ENCODE measurements at regions not wholly inside any gene's neighbourhood (a gene's known extent, or its start where the extent isn't known, plus 50 kb on each side); places are given as distances from the start of the nearest gene placed in this dataset.

DNA sequence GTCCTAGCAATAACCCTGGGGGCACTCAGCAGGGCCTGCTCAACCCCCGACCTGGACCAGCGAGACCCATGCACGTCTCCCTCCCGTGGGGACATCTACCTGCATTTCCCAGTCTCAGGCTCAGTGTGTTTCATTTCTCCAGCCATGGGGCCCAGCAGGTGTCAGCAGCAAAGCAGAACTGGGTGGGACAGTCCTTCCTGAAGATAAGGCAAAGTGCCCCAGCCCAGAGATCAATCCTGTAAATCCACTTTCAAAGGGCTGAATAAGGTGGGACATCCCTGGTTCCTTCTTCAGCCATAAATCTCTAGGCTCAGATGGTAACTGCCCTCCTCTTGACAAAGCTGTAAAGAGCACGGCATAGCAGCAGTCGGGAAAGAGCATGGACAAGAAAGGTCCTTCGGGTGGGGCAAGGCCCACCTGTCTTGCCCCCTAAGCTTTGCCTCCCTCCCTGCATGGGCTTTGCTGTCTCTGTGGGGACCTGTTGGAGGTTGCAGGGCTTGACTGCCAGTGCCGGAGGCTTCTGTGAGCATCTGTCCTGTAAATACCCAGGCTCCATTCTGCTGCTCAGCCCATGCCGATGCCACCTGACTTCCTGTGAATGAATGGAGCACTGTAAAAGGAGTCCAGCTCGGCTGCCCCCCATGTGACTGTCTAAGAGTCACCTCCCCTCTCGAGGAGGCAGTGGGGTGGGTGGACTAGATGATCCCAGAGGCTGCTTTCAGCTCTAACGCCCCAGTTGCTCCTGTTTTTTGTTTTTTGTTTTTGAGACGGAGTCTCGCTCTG is 84.8 kb upstream of the TBC1D3K start:
- TF ChIP-seq CREB1 (IDR thresholded peaks at IDR 0.05; ENCODE audit: low read depth) (no peak), ZBTB7A (IDR thresholded peaks at IDR 0.05; ENCODE audit: low read depth) (no peak), EP300 (IDR thresholded peaks at IDR 0.05; ENCODE audit: borderline replicate concordance) (no peak), TEAD4 (IDR thresholded peaks at IDR 0.05) (no peak), RAD21 (IDR thresholded peaks at IDR 0.05; ENCODE audit: low read depth) (no peak), NFIC (IDR thresholded peaks at IDR 0.05) (no peak), CEBPB (IDR thresholded peaks at IDR 0.05) (no peak), TAF1 (IDR thresholded peaks at IDR 0.05; ENCODE audit: low read depth) (no peak), EGR1 (IDR thresholded peaks at IDR 0.05) (no peak), FOXM1 (IDR thresholded peaks at IDR 0.05; ENCODE audit: borderline replicate concordance, low read depth) (no peak), YY1 (IDR thresholded peaks at IDR 0.05; ENCODE audit: low read depth) (no peak), TCF12 (IDR thresholded peaks at IDR 0.05; ENCODE audit: low read depth) (no peak)
- TF ChIP-seq, protein P1, sequence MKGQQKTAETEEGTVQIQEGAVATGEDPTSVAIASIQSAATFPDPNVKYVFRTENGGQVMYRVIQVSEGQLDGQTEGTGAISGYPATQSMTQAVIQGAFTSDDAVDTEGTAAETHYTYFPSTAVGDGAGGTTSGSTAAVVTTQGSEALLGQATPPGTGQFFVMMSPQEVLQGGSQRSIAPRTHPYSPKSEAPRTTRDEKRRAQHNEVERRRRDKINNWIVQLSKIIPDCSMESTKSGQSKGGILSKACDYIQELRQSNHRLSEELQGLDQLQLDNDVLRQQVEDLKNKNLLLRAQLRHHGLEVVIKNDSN (IDR thresholded peaks at IDR 0.05): no peak
- TF ChIP-seq, protein P2, sequence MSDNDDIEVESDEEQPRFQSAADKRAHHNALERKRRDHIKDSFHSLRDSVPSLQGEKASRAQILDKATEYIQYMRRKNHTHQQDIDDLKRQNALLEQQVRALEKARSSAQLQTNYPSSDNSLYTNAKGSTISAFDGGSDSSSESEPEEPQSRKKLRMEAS (IDR thresholded peaks at IDR 0.05): no peak
- TF ChIP-seq, protein P3, sequence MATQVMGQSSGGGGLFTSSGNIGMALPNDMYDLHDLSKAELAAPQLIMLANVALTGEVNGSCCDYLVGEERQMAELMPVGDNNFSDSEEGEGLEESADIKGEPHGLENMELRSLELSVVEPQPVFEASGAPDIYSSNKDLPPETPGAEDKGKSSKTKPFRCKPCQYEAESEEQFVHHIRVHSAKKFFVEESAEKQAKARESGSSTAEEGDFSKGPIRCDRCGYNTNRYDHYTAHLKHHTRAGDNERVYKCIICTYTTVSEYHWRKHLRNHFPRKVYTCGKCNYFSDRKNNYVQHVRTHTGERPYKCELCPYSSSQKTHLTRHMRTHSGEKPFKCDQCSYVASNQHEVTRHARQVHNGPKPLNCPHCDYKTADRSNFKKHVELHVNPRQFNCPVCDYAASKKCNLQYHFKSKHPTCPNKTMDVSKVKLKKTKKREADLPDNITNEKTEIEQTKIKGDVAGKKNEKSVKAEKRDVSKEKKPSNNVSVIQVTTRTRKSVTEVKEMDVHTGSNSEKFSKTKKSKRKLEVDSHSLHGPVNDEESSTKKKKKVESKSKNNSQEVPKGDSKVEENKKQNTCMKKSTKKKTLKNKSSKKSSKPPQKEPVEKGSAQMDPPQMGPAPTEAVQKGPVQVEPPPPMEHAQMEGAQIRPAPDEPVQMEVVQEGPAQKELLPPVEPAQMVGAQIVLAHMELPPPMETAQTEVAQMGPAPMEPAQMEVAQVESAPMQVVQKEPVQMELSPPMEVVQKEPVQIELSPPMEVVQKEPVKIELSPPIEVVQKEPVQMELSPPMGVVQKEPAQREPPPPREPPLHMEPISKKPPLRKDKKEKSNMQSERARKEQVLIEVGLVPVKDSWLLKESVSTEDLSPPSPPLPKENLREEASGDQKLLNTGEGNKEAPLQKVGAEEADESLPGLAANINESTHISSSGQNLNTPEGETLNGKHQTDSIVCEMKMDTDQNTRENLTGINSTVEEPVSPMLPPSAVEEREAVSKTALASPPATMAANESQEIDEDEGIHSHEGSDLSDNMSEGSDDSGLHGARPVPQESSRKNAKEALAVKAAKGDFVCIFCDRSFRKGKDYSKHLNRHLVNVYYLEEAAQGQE (IDR thresholded peaks at IDR 0.05; ENCODE audit: low read depth): no peak

DNA sequence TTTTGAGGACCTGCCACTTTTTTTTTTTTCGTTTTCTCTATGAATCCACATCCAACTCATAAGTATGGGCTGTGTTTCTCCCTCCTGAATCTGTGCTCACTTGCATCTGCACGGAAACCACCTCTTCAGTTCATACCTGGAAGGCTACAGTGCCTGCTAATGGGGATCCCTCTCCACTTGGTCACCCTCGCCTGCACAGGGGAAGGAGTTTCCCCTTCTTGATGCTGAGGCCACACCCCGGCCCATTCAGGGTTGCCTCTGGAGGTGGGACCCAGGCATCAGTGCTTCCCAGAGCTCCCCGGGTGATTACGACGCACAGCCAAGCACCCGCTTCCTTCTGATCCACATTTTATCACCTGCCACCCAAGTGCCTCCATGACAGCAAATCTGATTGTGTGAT is 85.9 kb upstream of the TBC1D3K start:
- no peak for TF ChIP-seq RAD21 (IDR thresholded peaks at IDR 0.05; ENCODE audit: low read depth)
- TF ChIP-seq CEBPB (IDR thresholded peaks at IDR 0.05): no peak
- TF ChIP-seq ZBTB7A (IDR thresholded peaks at IDR 0.05; ENCODE audit: low read depth): no peak
- no peak for TF ChIP-seq CREB1 (IDR thresholded peaks at IDR 0.05; ENCODE audit: low read depth)
- no peak for TF ChIP-seq EGR1 (IDR thresholded peaks at IDR 0.05)
- TF ChIP-seq, protein P2 (IDR thresholded peaks at IDR 0.05): no peak
- no peak for TF ChIP-seq YY1 (IDR thresholded peaks at IDR 0.05; ENCODE audit: low read depth)
- no peak for TF ChIP-seq FOXM1 (IDR thresholded peaks at IDR 0.05; ENCODE audit: borderline replicate concordance, low read depth)
- TF ChIP-seq TEAD4 (IDR thresholded peaks at IDR 0.05): no peak
- no peak for TF ChIP-seq NFIC (IDR thresholded peaks at IDR 0.05)
- TF ChIP-seq, protein P1 (IDR thresholded peaks at IDR 0.05): no peak
- no peak for TF ChIP-seq EP300 (IDR thresholded peaks at IDR 0.05; ENCODE audit: borderline replicate concordance)
- TF ChIP-seq, protein P3 (IDR thresholded peaks at IDR 0.05; ENCODE audit: low read depth): no peak
- TF ChIP-seq TAF1 (IDR thresholded peaks at IDR 0.05; ENCODE audit: low read depth): no peak
- no peak for TF ChIP-seq TCF12 (IDR thresholded peaks at IDR 0.05; ENCODE audit: low read depth)

DNA sequence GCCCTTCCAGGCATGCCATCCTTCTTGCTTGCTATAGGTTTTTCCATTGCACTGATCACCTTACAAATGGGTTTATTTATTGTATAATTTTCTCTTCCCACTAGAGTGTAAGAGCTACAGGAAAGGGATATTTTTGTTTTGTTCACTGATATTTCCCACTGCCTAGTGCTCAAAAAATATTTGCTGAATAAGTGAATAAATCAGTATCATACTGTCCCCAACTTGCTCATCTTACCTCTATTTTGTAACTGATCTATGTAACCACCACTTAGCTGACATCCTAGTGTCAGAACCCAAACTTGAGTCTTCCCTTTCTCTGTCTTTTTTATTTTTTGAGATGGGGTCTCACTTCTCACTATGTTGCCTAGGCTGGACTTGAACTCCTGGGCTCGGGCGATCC is 87.6 kb upstream of the TBC1D3K start:
- TF ChIP-seq TAF1 (IDR thresholded peaks at IDR 0.05; ENCODE audit: low read depth) (no peak), YY1 (IDR thresholded peaks at IDR 0.05; ENCODE audit: low read depth) (no peak), TCF12 (IDR thresholded peaks at IDR 0.05; ENCODE audit: low read depth) (no peak), FOXM1 (IDR thresholded peaks at IDR 0.05; ENCODE audit: borderline replicate concordance, low read depth) (no peak), EP300 (IDR thresholded peaks at IDR 0.05; ENCODE audit: borderline replicate concordance) (no peak), ZBTB7A (IDR thresholded peaks at IDR 0.05; ENCODE audit: low read depth) (no peak), NFIC (IDR thresholded peaks at IDR 0.05) (no peak), TEAD4 (IDR thresholded peaks at IDR 0.05) (no peak), EGR1 (IDR thresholded peaks at IDR 0.05) (no peak), CEBPB (IDR thresholded peaks at IDR 0.05) (no peak), CREB1 (IDR thresholded peaks at IDR 0.05; ENCODE audit: low read depth) (no peak)
- TF ChIP-seq, protein P2 (IDR thresholded peaks at IDR 0.05): no peak
- TF ChIP-seq, protein P1 (IDR thresholded peaks at IDR 0.05): no peak

DNA sequence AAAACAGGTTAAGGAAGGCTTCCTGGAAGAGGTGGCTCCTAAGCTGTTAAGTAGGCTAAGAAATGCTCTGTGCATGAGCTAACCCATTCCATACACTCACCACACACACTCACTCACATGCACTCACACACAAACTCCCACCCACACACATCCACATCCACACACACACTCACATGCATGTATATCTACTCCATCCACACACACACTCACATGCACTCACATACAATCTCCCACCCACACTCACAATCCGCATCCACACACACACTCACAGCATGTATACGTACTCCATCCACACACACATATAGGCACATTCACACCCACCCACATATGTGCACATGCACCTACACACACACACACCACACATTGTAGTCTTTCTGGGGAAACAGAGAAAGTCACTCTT is 89.3 kb upstream of the HNF1B start:
- TF ChIP-seq YY1 (IDR thresholded peaks at IDR 0.05; ENCODE audit: low read depth) (no peak), EP300 (IDR thresholded peaks at IDR 0.05; ENCODE audit: borderline replicate concordance) (no peak), CREB1 (IDR thresholded peaks at IDR 0.05; ENCODE audit: low read depth) (no peak)

Data from Ishikawa (cell line).